T-helper 22 cell (primary cell): ENCODE measurements at regions not wholly inside any gene's neighbourhood (a gene's known extent, or its start where the extent isn't known, plus 50 kb on each side); places are given as distances from the start of the nearest gene placed in this dataset.
"Not testable (repeated sequence)": the region's sequence is repeated elsewhere in the genome, so short reads cannot be mapped to it uniquely, and the experiment has no call there.

Experiments used
- DNase-seq: peaks from one replicate; pipeline ENCODE4 v3.0.0-alpha.2; 2020; ENCODE audit warnings: low read depth

DNA sequence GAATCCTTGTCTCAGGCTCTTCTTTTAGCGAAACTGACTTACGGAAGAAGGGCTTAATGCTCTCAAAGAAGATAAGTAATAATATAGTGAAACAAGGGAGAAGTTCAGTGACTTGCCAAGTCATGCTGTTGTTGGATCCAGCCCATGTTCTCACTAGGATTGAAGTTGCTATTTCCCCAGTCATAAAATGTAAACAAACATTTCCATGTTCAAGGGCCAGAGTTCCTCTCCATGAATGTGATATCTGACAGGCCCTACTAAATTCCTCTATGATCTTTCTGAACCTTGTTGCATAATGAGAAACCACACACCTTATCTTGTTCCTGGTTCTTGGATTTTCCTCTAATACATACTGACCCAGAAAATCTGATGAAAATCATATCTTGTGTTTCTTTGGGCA lies 876.5 kb upstream of the B3GALT2 start:
- DNase-seq: no peak

DNA sequence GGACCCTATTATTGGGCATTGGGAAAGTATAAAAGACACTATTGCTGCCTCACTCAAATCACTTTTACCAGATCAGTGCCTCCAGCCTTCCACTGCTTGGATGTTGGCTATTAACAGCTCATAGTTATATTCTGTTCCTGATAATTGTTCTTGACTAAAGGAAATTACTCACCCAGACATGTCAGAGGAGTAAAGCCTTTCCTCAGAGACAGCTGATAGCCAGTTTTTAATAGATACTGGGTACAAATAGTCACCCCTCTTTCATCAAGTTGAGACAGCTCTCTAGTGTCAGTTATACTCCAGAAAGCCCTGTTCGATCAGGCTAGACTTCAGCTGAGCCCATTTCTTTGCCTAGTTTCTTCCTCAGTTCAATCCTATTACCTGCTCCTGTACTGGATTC lies 876.1 kb upstream of the B3GALT2 start:
- no peak for DNase-seq

DNA sequence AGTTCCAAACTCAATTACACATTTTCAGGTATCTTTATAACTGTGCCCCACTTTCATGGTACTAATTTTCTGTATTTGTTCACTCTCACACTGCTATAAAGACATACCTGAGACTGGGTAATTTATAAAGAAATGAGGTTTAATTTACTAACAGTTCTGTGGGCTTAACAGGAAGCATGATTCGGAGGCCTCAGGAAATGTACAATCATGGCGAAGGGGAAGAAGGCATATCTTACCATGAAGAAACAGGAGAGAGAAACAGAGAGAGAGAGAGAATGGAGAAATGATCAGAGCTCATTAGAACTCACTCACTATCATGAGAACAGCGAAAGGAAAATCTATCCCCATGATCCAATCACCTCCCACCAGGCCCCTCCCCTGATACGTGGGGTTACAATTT lies 874.1 kb upstream of the B3GALT2 start:
- DNase-seq: no peak

DNA sequence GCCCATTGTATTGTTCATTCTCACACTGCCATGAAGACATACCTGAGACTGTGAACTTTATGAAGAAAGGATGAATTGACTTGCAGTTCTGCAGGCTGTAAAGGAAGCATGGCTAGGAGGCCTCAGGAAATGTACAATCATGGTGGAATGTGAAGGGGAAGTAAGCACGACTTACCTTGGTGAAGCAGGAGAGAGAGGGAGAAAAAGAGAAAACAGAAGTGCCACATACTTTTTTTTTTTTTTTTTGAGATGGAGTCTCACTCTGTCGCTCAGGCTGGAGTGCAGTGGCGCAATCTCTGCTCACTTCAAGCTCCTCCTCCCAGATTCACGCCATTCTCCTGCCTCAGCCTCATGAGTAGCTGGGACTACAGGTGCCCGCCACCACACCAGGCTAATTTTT lies 871.9 kb upstream of the B3GALT2 start:
- not testable (repeated sequence) for DNase-seq

DNA sequence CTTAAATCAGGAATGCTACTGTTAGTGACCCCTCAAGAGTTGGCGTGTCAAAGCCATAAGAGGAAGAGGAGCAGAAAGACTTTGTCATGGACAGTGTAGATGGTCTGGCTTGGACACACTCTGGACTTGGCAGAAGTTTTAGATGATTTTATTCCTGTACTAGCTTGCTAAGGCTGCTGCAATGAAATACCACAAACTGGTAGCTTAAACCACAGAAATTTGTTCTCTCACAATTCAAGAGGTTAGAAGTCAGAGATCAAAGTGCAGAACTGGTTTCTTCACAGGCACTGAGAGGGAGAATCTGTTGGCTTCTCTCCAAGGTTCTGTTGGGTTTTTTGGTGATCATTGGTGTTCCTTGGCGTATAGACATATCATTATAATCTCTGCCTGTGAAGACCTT lies 869.8 kb upstream of the B3GALT2 start:
- peak; percentile 2 for DNase-seq

DNA sequence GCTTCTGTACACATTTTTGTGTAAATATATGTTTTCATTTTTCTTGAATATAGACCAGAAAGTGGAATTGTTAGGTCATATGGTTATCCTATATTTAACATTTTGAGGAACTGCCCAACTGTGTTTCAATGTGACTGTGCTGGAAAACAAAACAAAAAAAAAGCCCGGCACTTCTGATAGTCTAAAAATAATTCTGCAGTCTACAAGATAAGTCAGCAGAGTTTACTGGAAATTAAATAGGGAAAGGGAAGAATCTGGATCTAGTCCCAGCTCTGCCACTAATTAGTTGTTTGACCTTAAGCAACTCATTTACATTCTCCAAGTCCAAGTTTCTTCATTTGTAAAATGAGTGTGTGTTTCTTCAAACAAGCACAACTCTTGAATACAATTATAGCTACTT lies 869.1 kb upstream of the B3GALT2 start:
- DNase-seq: no peak

DNA sequence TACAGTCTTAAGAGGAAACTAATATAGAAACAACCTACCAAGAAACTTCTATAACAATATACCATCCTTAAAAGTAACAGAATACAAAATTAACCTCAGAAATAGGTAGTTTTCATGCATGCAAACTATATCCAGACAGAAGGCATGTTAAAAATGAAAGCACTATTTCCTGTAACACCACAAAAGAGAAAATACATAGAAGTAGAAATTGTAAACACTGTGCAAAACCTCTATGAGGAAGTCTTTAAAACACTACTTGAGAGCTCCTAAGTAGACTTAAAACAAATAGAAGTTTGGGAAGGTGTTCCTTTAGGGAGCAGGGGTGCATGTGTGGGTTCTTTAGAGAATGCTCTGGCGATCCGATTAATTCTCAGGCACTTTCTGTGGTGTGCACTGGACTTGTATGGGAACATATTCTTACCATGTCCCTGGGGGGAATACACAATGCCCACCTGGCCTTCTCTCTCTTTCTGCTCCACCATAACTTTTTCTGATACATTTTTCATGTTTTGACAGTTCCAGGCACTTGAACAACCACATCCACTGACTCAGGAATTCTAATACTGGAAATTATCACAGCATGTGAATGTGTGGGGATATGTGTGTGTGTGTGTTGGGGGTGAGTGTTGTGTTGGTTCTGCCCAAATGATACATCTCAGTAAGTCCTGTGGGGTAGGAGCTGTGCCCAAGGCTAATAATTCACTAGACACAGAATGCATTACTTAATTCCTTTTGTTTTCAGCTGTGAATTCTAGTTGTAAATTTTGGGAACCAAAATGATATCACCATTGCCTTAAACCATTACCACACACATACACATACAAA lies 866.3 kb upstream of the B3GALT2 start:
- no peak for DNase-seq

DNA sequence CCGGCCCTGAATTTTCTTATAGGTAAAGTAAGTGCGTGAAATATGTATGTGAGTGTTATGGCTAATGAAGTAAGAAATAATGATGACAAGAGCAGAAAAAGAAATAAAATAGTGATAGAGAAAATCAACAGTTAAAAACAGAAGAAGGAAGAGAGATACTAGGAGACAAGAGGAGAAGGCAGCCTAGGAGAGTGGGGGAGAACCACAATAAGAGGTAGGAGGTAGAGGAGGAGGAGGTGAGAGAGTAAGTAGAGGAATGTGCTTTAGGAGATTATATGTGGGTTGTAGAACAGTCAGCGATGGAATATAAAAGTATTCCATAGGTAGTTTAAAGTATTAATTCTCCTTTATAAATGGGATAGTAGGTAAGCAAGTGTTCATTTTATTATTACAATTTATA lies 861.5 kb upstream of the B3GALT2 start:
- no peak for DNase-seq

DNA sequence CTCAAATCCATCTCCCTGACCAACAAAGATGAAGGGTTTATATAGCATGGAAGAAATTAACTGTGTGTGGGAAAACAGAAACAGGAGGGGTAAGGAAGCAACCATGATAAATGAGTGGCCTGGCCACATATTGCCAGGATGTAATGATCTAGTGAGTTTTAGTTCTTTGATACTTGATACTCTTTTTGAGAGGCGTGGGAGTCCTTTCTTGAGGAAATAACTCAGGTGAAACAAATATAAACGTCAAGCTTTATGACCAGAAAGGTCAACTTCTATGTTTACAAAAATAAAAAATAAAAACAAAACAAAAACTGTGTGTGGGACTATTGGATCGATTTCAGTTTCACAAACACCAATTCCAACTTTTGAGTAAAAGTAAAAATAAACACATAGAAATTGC lies 860.8 kb upstream of the B3GALT2 start:
- no peak for DNase-seq

DNA sequence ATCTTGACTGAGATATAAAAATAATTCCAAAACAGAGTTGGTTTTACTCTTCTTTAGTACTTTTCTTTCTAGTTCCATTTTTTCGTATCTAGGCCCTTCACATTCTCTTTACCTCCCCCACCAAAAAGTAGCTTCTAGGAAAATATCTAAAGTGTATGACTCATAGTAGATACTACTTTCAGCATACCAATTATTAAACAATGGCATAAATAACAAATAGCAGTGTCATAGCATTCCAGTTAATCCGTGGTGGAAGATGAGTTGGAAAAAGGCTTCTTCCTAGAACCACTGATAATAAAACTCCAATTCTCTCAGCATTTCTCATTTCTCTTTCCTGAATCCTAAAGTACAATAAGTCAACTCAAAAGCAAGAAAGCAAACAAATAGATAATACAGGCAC lies 859.0 kb upstream of the B3GALT2 start:
- DNase-seq: no peak

DNA sequence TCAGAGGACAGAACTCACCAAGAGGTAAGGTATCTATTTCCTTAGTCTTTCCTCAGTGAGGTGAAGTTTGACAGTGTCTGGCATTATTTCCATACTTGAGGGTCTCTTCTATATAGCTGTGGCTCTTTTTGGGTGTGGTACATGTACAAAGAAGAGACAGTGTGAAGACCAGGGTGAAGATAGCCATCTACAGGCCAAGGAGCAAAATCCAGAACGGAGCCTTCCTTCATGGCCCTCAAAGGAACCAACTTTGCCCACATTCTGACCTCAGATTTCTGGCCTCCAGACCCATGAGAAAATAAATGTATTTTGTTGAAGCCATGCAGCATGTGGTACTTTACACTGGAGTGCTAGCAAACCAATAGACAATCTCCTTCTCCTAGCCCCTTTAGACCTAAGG lies 858.5 kb upstream of the B3GALT2 start:
- DNase-seq: no peak

DNA sequence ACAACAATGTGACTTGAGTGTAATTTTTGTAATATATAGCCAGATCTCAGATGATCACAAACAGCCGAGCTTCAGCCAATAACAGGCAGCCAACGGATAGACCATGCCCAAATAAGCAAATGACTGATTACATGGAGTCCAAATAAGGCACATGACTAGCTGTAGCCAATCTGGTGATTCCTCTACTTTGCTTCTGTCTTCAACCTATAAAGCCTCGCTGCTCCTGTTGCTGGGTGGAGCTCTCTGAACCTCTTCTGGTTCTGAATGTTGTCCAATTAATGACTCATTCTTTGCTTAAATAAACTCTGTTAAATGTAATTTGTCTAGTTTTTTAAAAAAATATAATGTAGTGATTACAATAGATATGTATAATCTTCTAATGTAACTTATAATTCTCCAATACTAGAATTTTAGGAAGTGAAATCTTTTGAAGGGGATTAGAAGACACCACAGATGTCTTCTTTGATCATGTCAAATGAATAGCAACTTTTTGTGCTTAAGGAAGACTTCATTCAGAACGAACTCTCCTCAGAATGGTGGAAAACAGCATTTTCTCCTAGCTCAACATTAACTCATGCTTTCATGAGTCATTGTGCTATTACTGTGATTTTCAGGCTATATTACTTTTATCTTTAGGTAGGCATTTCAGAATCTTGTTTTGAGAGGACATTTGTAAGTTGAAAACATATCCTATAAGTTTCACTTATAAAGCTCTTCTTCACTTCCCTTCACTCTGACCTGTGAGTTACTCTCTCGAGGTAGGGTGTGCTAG lies 857.8 kb upstream of the B3GALT2 start:
- no peak for DNase-seq

DNA sequence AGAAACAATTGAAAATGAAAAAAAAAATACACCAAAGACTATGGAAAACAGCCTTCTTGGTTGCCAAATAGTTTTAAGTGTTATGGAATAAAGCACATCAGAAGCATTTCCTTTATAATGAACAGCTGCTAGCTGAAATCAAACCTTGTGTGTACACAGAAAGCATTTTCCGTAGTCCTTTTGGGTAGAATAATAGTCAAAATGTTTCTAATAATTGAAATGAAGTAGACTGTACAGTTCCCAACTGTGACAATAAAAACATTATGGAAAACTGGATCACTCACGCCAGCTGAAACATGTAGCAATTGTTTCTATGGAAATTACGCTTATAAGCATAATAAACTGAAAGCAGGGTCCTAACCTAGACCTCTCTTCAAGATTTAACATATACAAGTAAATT lies 856.3 kb upstream of the B3GALT2 start:
- DNase-seq: no peak

DNA sequence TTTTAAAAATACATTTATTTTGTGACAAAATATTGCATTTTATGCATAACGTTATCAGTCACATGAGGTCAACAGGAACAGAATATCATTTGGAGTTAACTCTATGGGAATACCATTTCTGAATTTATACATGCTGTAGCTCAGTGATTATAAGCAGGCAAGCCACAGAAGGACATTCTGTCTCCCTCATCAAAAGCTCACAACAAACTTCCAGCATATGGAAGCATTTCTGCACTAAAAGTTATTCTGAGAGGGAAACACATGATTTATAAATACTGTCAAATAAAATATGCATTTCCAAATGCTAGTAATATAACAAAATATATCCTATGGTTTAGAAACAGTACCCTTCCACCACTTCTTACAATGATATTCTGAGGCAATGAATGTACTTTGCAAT lies 854.1 kb upstream of the B3GALT2 start:
- DNase-seq: no peak

DNA sequence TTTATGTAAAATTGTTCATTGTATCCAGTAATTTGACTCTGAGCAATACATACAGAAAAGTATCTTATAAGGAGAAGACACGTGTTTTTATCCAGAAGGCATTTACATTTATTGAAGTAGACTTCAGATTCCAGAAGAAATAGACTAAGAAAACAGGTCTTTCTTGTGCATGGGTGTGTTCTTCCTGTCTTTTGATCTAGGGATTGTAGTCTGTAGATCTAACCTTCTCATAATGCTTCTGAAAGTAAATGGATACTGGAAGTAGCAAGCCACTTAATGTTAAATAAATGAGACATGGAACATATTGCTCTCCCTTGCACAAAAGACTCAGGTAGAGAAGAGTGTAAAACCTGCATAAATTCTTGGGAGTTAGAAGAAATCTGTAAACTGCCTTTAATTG lies 853.2 kb upstream of the B3GALT2 start:
- DNase-seq: no peak

DNA sequence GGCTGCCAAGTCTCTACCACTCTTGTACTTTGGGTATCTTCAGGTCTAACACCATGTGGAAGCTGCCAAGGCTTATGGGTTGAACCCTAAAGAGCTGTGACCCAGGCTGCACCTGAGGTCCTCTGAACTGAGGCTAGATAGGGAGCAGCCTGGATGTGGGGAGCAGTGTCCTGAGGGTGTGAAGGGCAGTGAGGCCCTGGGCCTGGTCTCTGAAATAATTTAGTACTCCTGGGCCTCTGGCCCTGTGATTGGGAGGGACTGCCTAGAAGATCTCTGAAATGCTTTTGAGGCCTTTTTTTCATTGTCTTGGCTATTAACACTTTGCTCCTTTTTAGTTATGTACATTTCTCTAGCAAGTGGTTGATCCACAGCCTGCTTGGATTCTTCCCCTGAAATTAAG lies 847.2 kb upstream of the B3GALT2 start:
- DNase-seq: no peak

DNA sequence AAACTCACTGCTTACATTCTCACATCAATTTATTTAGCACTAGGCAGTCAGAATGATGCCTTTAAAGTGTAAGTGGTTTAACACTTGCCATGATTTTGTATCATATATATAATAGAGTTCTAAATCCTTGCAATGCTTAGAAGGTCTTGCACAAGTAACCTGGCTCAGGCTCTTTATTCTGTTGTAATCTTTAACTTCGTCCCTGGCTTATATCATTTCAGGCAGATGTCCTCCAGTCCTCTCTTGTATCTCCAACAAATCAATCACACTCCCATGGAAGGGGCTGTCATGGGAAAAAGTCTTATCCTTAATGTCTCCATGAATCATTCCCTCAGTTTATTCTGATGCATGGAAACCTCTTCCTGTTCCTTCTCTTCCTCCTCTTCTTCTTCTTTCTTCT lies 841.6 kb upstream of the B3GALT2 start:
- DNase-seq: no peak

DNA sequence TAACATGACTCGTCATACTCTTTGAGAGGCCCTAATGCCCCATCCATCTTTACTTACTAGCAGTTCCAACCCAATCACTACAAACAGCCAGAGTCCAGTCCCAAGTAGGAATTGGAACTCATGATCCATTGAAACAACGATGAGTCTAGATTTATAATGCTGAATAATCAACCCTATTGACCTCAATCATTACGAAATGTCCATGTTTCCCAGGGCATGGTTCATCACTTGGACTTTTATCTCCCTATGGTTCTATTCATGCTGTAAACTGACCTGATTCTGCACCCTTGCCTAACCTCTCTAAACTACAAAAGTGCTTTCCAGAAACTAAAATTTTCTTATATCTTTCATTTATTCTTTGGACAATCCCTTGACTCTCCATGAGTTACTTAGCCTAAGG lies 840.0 kb upstream of the B3GALT2 start:
- DNase-seq: no peak

DNA sequence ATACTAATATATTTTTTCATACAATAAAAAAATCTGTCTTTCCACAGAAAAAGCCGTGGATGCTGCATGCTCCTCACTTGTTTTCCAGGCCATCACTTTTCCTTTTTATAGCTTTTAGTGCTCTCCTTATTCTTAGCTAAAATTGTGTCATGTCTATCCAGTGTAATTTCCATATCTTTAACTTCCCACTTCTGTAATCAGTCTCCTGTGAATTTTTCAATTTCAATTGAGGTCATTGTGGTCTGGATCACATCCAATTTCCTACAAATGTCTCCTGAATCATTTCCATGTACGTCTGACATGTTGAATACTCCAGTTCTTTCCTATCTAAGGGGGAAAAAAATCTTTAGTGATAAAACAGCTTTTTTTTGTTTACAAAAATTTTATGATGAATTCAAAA lies 838.2 kb upstream of the B3GALT2 start:
- DNase-seq: no peak

DNA sequence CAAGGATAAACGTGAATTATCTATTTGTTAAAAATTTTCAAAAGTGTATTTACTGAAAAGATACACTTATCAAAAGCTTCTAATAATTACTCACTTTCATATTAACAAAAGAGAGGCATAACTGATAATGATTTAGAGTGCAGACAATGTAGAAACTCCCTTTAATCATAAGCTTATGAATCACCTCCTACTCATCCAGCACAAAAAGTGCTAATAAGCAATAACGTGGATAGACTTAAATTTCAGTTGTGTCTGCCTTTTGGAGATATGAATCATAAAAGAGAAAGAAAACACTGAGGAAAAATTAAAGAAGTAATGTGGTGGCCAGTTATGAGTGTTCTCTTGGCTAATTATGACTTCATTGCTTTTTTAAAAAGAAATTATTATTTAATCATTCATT lies 827.6 kb upstream of the B3GALT2 start:
- no peak for DNase-seq

DNA sequence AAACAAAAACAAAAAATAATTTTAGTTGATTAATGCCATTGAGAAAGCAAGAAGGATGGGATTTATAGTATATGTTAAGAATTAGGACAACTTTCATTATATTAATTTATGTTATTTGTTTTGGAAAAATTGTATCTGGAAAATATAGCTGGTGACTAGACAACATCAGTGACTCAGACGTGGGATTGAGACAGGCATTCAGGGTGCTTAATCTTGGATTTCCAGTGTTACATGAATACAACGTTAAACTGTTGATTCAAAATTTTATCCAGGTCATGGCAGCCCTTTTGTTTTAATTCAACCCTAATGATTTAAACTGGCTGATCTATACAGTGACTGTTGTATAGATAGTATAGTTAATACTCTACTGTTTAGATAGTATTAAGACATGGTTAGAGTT lies 827.1 kb upstream of the B3GALT2 start:
- DNase-seq: no peak

DNA sequence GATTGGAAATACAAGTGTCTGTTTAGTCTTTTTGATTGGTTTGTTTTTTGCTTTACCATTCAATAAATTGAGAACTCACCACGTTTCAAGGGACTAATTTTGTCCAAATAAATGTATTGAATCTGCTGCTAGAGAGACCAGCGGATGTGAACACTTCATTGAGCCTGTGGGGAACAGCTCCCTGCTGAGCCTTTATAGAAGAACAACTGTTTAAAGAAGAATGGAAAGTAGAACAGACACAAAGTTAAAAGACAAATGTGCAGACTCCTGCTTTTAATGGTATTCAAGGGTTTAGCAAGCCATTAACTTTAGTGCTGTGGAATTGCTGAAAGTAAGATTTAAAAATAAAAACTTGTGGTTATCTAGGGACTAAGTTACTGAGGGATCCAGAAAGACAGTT lies 817.7 kb upstream of the B3GALT2 start:
- DNase-seq: no peak

DNA sequence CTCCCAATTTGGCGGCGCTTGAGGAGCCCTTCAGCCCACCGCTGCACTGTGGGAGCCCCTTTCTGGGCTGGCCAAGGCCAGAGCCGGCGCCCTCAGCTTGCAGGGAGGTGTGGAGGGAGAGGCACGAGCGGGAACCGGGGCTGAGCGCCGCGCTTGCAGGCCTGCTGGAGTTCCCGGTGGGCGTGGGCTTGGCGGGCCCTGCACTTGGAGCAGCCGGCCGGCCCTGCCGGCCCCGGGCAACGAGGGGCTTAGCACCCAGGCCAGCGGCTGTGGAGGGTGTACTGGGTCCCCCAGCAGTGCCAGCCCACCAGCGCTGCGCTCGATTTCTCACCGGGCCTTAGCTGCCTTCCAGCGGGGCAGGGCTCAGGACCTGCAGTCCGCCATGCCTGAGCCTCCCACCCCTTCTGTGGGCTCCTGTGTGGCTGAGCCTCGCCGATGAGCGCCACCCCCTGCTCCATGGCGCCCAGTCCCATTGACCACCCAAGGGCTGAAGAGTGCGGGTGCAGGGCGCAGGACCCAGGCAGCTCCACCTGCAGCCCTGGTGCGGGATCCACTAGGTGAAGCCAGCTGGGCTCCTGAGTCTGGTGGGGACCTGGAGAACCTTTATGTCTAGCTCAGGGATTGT lies 815.4 kb upstream of the B3GALT2 start:
- not testable (repeated sequence) for DNase-seq
